ENCODE measurements at regions not wholly inside any gene's neighbourhood (a gene's known extent, or its start where the extent isn't known, plus 50 kb on each side); places are given as distances from the start of the nearest gene placed in this dataset.

- no peak for TF ChIP-seq EZH2 (IDR thresholded peaks at IDR 0.05; ENCODE audit: insufficient read depth, poor library complexity, severe bottlenecking)
- TF ChIP-seq EZH2phosphoT487 (IDR thresholded peaks at IDR 0.05; ENCODE audit: insufficient read depth, low read depth), result no peak
Observed at GRCh38 chr1:69315823-69316222, 251.9 kb upstream of the LRRC7 start.

Measured in GM23248 (cell line).